ENCODE measurements at regions not wholly inside any gene's neighbourhood (a gene's known extent, or its start where the extent isn't known, plus 50 kb on each side); places are given as distances from the start of the nearest gene placed in this dataset.

DNA sequence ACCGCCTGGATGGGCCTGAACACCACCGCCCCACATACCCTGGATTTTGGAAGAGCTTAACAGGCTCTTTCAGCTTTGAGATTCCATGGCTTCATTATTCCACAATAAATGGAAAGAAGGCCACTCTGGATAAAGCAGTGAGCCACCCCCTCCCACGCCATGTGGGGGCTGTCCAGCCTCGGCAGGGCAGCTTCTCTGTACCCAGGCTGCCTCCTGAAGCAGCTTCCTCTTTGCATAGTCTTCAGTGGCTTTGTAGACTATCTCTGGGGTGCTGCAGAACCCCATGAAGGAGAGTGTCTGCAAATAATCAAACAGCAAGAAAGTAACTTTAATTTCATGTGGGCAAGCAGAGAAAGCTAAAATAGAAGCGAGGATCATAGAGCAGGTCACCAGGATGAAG, 96.6 kb upstream of the NXT1 start:
- TF ChIP-seq POLR2A (IDR thresholded peaks at IDR 0.05; ENCODE audit: low read length) (no peak), GATA1 (IDR thresholded peaks at IDR 0.05; ENCODE audit: low read depth, low read length) (no peak)
